Colonic mucosa (tissue), 4 donors: ENCODE measurements at regions not wholly inside any gene's neighbourhood (a gene's known extent, or its start where the extent isn't known, plus 50 kb on each side); places are given as distances from the start of the nearest gene placed in this dataset.

Experiments
- DNase-seq: peaks from one replicate; pipeline ENCODE4 v3.0.0-alpha.2; 2020
- H3K27ac ChIP-seq: fragments of 200-600 bp; one replicate; pipeline ENCODE4 v1.8.0; 2021
- H3K27me3 ChIP-seq: fragments of 200-600 bp; one replicate; pipeline ENCODE4 v1.8.0; 2021
- H3K36me3 ChIP-seq: fragments of 200-600 bp; one replicate; pipeline ENCODE4 v1.8.0; 2021
- H3K4me1 ChIP-seq: fragments of 200-600 bp; one replicate; pipeline ENCODE4 v1.8.0; 2021; ENCODE audit warnings: mild to moderate bottlenecking
- H3K4me3 ChIP-seq: fragments of 200-600 bp; one replicate; pipeline ENCODE4 v1.8.0; 2021
- H3K9ac ChIP-seq, 2 donors: one replicate each; pipeline ENCODE4 v1.7.0; 2013; ENCODE audit warnings: control low read depth in 2 of 2, low read depth in 2 of 2, low read length in 2 of 2
- H3K9me3 ChIP-seq: fragments of 200-600 bp; one replicate; pipeline ENCODE4 v1.8.0; 2021
- CTCF ChIP-seq: fragments of 200-600 bp; IDR thresholded peaks from one replicate; pipeline ENCODE4 v1.8.0; 2022; ENCODE audit warnings: antibody characterized with exemption, mild to moderate bottlenecking
- intact Hi-C: fragments of 100-400 bp; cut with DNase I; formaldehyde crosslinking; loops from one replicate; pipeline ENCODE4 v1.14.1; 2022
- donor health status: healthy.
- donor health status: DM: no; HTN: no; CAD: no.
- donor health status: DM: no; HTN: no; CAD: no.

DNA sequence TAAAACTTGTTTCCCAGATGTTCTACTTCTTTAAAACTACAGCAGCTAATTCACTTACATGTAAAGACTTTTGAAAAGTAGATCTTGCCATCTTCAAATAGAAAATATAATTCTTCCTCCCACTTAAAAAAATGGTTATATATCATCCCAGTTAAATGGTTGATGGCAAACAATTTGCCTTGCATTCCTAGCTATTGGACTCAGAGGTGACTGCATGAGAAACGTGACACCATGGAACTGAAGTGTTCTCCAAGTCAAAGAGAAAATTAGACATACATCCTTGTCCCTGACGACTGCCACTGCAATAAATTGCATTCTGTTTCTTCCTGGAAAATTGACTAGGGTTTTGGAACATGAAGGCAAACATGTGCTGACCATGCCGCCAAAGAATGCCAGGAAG is 95.0 kb upstream of the POM121L12 start:
- H3K27me3 ChIP-seq = no peaks in the 10 kb centered on the region
- no peak for TF ChIP-seq CTCF
- intact Hi-C loops = no loop called here

DNA sequence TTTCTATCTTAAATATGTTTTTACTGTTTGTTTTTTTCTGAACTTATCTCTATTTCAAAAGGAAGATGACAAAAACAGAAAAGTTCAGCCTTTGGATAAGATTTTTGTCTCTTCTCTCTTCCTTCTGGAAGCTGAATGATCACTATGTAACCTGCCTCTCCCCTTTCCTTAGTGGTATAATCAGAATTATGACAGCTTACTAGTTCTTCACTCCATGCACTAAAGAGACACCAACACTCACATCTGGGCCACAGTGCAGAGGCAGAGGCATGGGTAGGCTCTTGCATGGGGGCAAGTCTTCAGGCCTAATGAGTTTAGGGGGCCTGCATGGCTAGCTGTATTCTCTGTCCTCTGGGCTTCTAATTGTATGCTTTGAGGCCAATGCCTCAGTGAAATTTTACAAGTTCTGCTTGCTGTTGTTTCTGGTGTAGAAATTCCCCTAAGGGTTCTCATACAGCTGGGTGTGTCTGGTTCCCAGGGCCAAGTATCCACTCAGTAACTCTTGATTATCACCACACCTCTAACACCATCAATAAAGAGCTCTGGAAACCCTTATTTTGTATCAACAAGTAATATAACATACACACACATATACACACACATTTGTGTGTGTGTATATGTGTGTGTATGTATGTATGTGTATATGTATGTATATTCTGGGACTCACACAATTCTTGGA is 96.8 kb upstream of the POM121L12 start:
- Histone ChIP-seq H3K4me1 (no peaks in the 10 kb centered on the region), H3K9me3 (no peaks in the 10 kb centered on the region), H3K36me3 (no peaks in the 10 kb centered on the region), H3K27ac (no peak overlapping the region), H3K4me3 (no peak overlapping the region), H3K9ac (no peak overlapping the region), H3K27me3 (no peaks in the 10 kb centered on the region)
- no peak for TF ChIP-seq CTCF
- intact Hi-C loops = no loop called here
- no peak for DNase-seq

More for the DNA sequence above, 95.0 kb upstream of the POM121L12 start:
- Histone ChIP-seq H3K36me3 (no peaks in the 10 kb centered on the region), H3K4me3 (no peak overlapping the region), H3K9me3 (no peaks in the 10 kb centered on the region), H3K9ac (no peak overlapping the region), H3K27ac (no peak overlapping the region), H3K4me1 (no peaks in the 10 kb centered on the region)
- DNase-seq = no peak

- no peaks in the 10 kb centered on the region for H3K9me3 ChIP-seq
- no peaks in the 10 kb centered on the region for H3K27me3 ChIP-seq
- TF ChIP-seq CTCF = no peak
- intact Hi-C loops = no loop called here
- H3K4me1 ChIP-seq = no peaks in the 10 kb centered on the region
- no peak for DNase-seq
- no peak overlapping the region for H3K27ac ChIP-seq
- H3K9ac ChIP-seq = no peak overlapping the region
- H3K4me3 ChIP-seq = no peak overlapping the region
- no peaks in the 10 kb centered on the region for H3K36me3 ChIP-seq
Observed at GRCh38 chr7:52936750-52937149, 98.7 kb upstream of the POM121L12 start.

- no peak overlapping the region for H3K27ac ChIP-seq
- H3K9me3 ChIP-seq = no peaks in the 10 kb centered on the region
- no peak for DNase-seq
- no peak overlapping the region for H3K9ac ChIP-seq
- no peaks in the 10 kb centered on the region for H3K4me1 ChIP-seq
- no peaks in the 10 kb centered on the region for H3K27me3 ChIP-seq
- H3K36me3 ChIP-seq = no peaks in the 10 kb centered on the region
- TF ChIP-seq CTCF = no peak
- intact Hi-C loops = no loop called here
- H3K4me3 ChIP-seq = no peak overlapping the region
Observed at GRCh38 chr7:52928591-52928990, 106.8 kb upstream of the POM121L12 start.

GRCh38 chr7:52925332-52925731 is 110.1 kb upstream of the POM121L12 start:
- no peak for DNase-seq

More at GRCh38 chr7:52925332-52925731, 110.1 kb upstream of the POM121L12 start:
- no peaks in the 10 kb centered on the region for H3K4me1 ChIP-seq
- no peak overlapping the region for H3K9ac ChIP-seq
- intact Hi-C loops = no loop called here
- H3K4me3 ChIP-seq = no peak overlapping the region
- no peak for TF ChIP-seq CTCF
- H3K36me3 ChIP-seq = no peaks in the 10 kb centered on the region
- H3K27me3 ChIP-seq = no peaks in the 10 kb centered on the region
- H3K27ac ChIP-seq = no peak overlapping the region
- H3K9me3 ChIP-seq = no peaks in the 10 kb centered on the region
